ENCODE measurements at regions not wholly inside any gene's neighbourhood (a gene's known extent, or its start where the extent isn't known, plus 50 kb on each side); places are given as distances from the start of the nearest gene placed in this dataset.

- H3K27ac ChIP-seq (ENCODE audit: low read length): no peak overlapping the region
- no peaks in the 10 kb centered on the region for H3K9me2 ChIP-seq (replicated peaks; ENCODE audit: insufficient read depth, low read length)
- H3K4me3 ChIP-seq (ENCODE audit: low read length): no peak overlapping the region
- H2AFZ ChIP-seq (ENCODE audit: low read length): no peak overlapping the region
- H3F3A ChIP-seq (ENCODE audit: insufficient read depth, low read length): no peaks in the 10 kb centered on the region
- H3K4me1 ChIP-seq (ENCODE audit: low read length): no peaks in the 10 kb centered on the region
- no peaks in the 10 kb centered on the region for H3K9me3 ChIP-seq (replicated peaks; ENCODE audit: insufficient read depth, low read length)
- DNase-seq: no peak
- H3K36me3 ChIP-seq (replicated peaks; ENCODE audit: insufficient read depth, low read length): no peaks in the 10 kb centered on the region
- TF ChIP-seq, protein P1, sequence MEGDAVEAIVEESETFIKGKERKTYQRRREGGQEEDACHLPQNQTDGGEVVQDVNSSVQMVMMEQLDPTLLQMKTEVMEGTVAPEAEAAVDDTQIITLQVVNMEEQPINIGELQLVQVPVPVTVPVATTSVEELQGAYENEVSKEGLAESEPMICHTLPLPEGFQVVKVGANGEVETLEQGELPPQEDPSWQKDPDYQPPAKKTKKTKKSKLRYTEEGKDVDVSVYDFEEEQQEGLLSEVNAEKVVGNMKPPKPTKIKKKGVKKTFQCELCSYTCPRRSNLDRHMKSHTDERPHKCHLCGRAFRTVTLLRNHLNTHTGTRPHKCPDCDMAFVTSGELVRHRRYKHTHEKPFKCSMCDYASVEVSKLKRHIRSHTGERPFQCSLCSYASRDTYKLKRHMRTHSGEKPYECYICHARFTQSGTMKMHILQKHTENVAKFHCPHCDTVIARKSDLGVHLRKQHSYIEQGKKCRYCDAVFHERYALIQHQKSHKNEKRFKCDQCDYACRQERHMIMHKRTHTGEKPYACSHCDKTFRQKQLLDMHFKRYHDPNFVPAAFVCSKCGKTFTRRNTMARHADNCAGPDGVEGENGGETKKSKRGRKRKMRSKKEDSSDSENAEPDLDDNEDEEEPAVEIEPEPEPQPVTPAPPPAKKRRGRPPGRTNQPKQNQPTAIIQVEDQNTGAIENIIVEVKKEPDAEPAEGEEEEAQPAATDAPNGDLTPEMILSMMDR (IDR thresholded peaks at IDR 0.05; ENCODE audit: low read length): no peak
- TF ChIP-seq EZH2 (optimal IDR thresholded peaks at IDR 0.05; ENCODE audit: low read depth, low read length): no peak
- TF ChIP-seq EZH2phosphoT487 (IDR thresholded peaks at IDR 0.05; ENCODE audit: low read length): no peak
- no peaks in the 10 kb centered on the region for H3K79me2 ChIP-seq (ENCODE audit: low read length)
- H3K4me2 ChIP-seq (ENCODE audit: low read depth, low read length): no peak overlapping the region
- no peaks in the 10 kb centered on the region for H3K27me3 ChIP-seq (replicated peaks; ENCODE audit: insufficient read depth, low read length)
- no peaks in the 10 kb centered on the region for H4K20me1 ChIP-seq (ENCODE audit: insufficient read depth, low read length)
- H3K9ac ChIP-seq (ENCODE audit: low read length): no peak overlapping the region
Measured at GRCh38 chr1:182238421-182238820, 153.2 kb downstream of the GLUL start.

DNA sequence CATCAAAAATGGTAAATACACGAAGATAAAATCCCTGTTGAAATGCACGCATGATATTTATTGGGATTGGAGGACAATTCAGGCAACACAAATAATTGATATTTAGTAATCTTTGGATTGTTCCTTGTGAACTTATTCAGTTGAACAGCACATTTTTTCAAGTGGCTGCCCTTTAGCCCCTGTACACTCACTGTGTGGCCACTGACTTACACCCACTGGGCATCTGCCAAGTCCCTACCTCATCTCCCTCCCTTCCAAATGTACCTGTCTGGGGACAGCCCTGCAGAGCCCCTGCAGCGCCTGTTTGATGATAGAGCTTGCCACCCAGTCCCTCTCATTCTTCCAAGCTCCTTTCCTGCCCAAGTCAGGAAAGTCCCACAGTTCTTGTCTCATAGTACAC lies 154.3 kb downstream of the GLUL start:
- Histone ChIP-seq H3K4me1 (ENCODE audit: low read length) (no peaks in the 10 kb centered on the region), H2AFZ (ENCODE audit: low read length) (no peak overlapping the region), H3K27ac (ENCODE audit: low read length) (no peak overlapping the region), H3K9me2 (replicated peaks; ENCODE audit: insufficient read depth, low read length) (no peaks in the 10 kb centered on the region), H3K36me3 (replicated peaks; ENCODE audit: insufficient read depth, low read length) (no peaks in the 10 kb centered on the region), H3K9ac (ENCODE audit: low read length) (no peak overlapping the region), H3K4me2 (ENCODE audit: low read depth, low read length) (no peak overlapping the region), H3K4me3 (ENCODE audit: low read length) (no peak overlapping the region), H3K79me2 (ENCODE audit: low read length) (no peaks in the 10 kb centered on the region), H3K9me3 (replicated peaks; ENCODE audit: insufficient read depth, low read length) (no peaks in the 10 kb centered on the region), H3F3A (ENCODE audit: insufficient read depth, low read length) (no peaks in the 10 kb centered on the region), H4K20me1 (ENCODE audit: insufficient read depth, low read length) (no peaks in the 10 kb centered on the region), H3K27me3 (replicated peaks; ENCODE audit: insufficient read depth, low read length) (no peaks in the 10 kb centered on the region)
- TF ChIP-seq EZH2 (optimal IDR thresholded peaks at IDR 0.05; ENCODE audit: low read depth, low read length) (no peak), EZH2phosphoT487 (IDR thresholded peaks at IDR 0.05; ENCODE audit: low read length) (no peak)
- TF ChIP-seq, protein P1 (IDR thresholded peaks at IDR 0.05; ENCODE audit: low read length): no peak
- no peak for DNase-seq

- no peak for DNase-seq
- no peaks in the 10 kb centered on the region for H3K27me3 ChIP-seq (replicated peaks; ENCODE audit: insufficient read depth, low read length)
- H3K79me2 ChIP-seq (ENCODE audit: low read length): no peaks in the 10 kb centered on the region
- H3K9me2 ChIP-seq (replicated peaks; ENCODE audit: insufficient read depth, low read length): no peaks in the 10 kb centered on the region
- H3K36me3 ChIP-seq (replicated peaks; ENCODE audit: insufficient read depth, low read length): no peaks in the 10 kb centered on the region
- H2AFZ ChIP-seq (ENCODE audit: low read length): no peak overlapping the region
- H3K4me3 ChIP-seq (ENCODE audit: low read length): no peak overlapping the region
- TF ChIP-seq EZH2phosphoT487 (IDR thresholded peaks at IDR 0.05; ENCODE audit: low read length) (no peak), EZH2 (optimal IDR thresholded peaks at IDR 0.05; ENCODE audit: low read depth, low read length) (no peak)
- TF ChIP-seq, protein P1 (IDR thresholded peaks at IDR 0.05; ENCODE audit: low read length): no peak
- H3K4me1 ChIP-seq (ENCODE audit: low read length): no peaks in the 10 kb centered on the region
- no peaks in the 10 kb centered on the region for H3F3A ChIP-seq (ENCODE audit: insufficient read depth, low read length)
- no peak overlapping the region for H3K27ac ChIP-seq (ENCODE audit: low read length)
- H3K9ac ChIP-seq (ENCODE audit: low read length): no peak overlapping the region
- no peak overlapping the region for H3K4me2 ChIP-seq (ENCODE audit: low read depth, low read length)
- H4K20me1 ChIP-seq (ENCODE audit: insufficient read depth, low read length): no peaks in the 10 kb centered on the region
- H3K9me3 ChIP-seq (replicated peaks; ENCODE audit: insufficient read depth, low read length): no peaks in the 10 kb centered on the region
Measured at GRCh38 chr1:182236651-182237077, 154.9 kb downstream of the GLUL start.

Measured in MM.1S (cell line).